ENCODE measurements at regions not wholly inside any gene's neighbourhood (a gene's known extent, or its start where the extent isn't known, plus 50 kb on each side); places are given as distances from the start of the nearest gene placed in this dataset.

- H3K27me3 ChIP-seq (ENCODE audit: insufficient read depth, low read length, poor library complexity, severe bottlenecking) = no peaks in the 10 kb centered on the region
- H3K4me3 ChIP-seq (ENCODE audit: low read length, poor library complexity, severe bottlenecking) = no peak overlapping the region
- no peaks in the 10 kb centered on the region for H3K79me2 ChIP-seq (ENCODE audit: insufficient read depth, low read length)
- H3K9ac ChIP-seq (ENCODE audit: low read depth, low read length, poor library complexity, severe bottlenecking) = no peak overlapping the region
- no peak overlapping the region for H3K4me2 ChIP-seq (ENCODE audit: low read depth, low read length, poor library complexity, severe bottlenecking)
- H3K4me1 ChIP-seq (ENCODE audit: insufficient read depth, low read length, poor library complexity, severe bottlenecking) = no peaks in the 10 kb centered on the region
- TF ChIP-seq CTCF (conservative IDR thresholded peaks at IDR 0.05; ENCODE audit: low read length) (no peak), EZH2phosphoT487 (IDR thresholded peaks at IDR 0.05; ENCODE audit: borderline replicate concordance) (no peak)
- H3K9me2 ChIP-seq (replicated peaks; ENCODE audit: low read depth, low read length) = no peaks in the 10 kb centered on the region
- H2AFZ ChIP-seq (ENCODE audit: low read length) = no peak overlapping the region
- H3F3A ChIP-seq (ENCODE audit: low read depth) = no peaks in the 10 kb centered on the region
- no peaks in the 10 kb centered on the region for H3K9me3 ChIP-seq (ENCODE audit: insufficient read depth, low read depth, low read length)
- H3K36me3 ChIP-seq (ENCODE audit: insufficient read depth, low read length) = no peaks in the 10 kb centered on the region
- H4K20me1 ChIP-seq (ENCODE audit: insufficient read depth, low read length, poor library complexity, severe bottlenecking) = no peaks in the 10 kb centered on the region
Observed at GRCh38 chr5:91223886-91224285, 159.2 kb downstream of the ARRDC3 start.

- Histone ChIP-seq H3K9ac (ENCODE audit: low read depth, low read length, poor library complexity, severe bottlenecking) (no peak overlapping the region), H2AFZ (ENCODE audit: low read length) (no peak overlapping the region), H3K9me2 (replicated peaks; ENCODE audit: low read depth, low read length) (no peaks in the 10 kb centered on the region), H3K36me3 (ENCODE audit: insufficient read depth, low read length) (no peaks in the 10 kb centered on the region), H3K4me1 (ENCODE audit: insufficient read depth, low read length, poor library complexity, severe bottlenecking) (no peaks in the 10 kb centered on the region), H3K9me3 (ENCODE audit: insufficient read depth, low read depth, low read length) (no peaks in the 10 kb centered on the region), H3K27me3 (ENCODE audit: insufficient read depth, low read length, poor library complexity, severe bottlenecking) (no peaks in the 10 kb centered on the region), H3K79me2 (ENCODE audit: insufficient read depth, low read length) (no peaks in the 10 kb centered on the region), H3K4me3 (ENCODE audit: low read length, poor library complexity, severe bottlenecking) (no peak overlapping the region), H3F3A (ENCODE audit: low read depth) (no peaks in the 10 kb centered on the region), H4K20me1 (ENCODE audit: insufficient read depth, low read length, poor library complexity, severe bottlenecking) (no peaks in the 10 kb centered on the region), H3K4me2 (ENCODE audit: low read depth, low read length, poor library complexity, severe bottlenecking) (no peak overlapping the region)
- TF ChIP-seq EZH2phosphoT487 (IDR thresholded peaks at IDR 0.05; ENCODE audit: borderline replicate concordance) (no peak), CTCF (conservative IDR thresholded peaks at IDR 0.05; ENCODE audit: low read length) (no peak)
Observed at GRCh38 chr5:91222482-91222881, 160.6 kb downstream of the ARRDC3 start.

- Histone ChIP-seq H3F3A (ENCODE audit: low read depth) (no peaks in the 10 kb centered on the region), H3K79me2 (ENCODE audit: insufficient read depth, low read length) (no peaks in the 10 kb centered on the region), H3K4me3 (ENCODE audit: low read length, poor library complexity, severe bottlenecking) (no peak overlapping the region), H4K20me1 (ENCODE audit: insufficient read depth, low read length, poor library complexity, severe bottlenecking) (no peaks in the 10 kb centered on the region), H3K9ac (ENCODE audit: low read depth, low read length, poor library complexity, severe bottlenecking) (no peak overlapping the region), H3K4me1 (ENCODE audit: insufficient read depth, low read length, poor library complexity, severe bottlenecking) (no peaks in the 10 kb centered on the region), H3K9me3 (ENCODE audit: insufficient read depth, low read depth, low read length) (no peaks in the 10 kb centered on the region), H2AFZ (ENCODE audit: low read length) (no peak overlapping the region), H3K9me2 (replicated peaks; ENCODE audit: low read depth, low read length) (no peaks in the 10 kb centered on the region), H3K36me3 (ENCODE audit: insufficient read depth, low read length) (no peaks in the 10 kb centered on the region), H3K27me3 (ENCODE audit: insufficient read depth, low read length, poor library complexity, severe bottlenecking) (no peaks in the 10 kb centered on the region), H3K4me2 (ENCODE audit: low read depth, low read length, poor library complexity, severe bottlenecking) (no peak overlapping the region)
- TF ChIP-seq EZH2phosphoT487 (IDR thresholded peaks at IDR 0.05; ENCODE audit: borderline replicate concordance) = no peak
- TF ChIP-seq CTCF (conservative IDR thresholded peaks at IDR 0.05; ENCODE audit: low read length) = no peak
Observed at GRCh38 chr5:91221917-91222316, 161.2 kb downstream of the ARRDC3 start.
